Activated CD8-positive, alpha-beta memory T cell treated with anti-CD3 and anti-CD28 coated beads for 4 hours (primary cell): ENCODE measurements at regions not wholly inside any gene's neighbourhood (a gene's known extent, or its start where the extent isn't known, plus 50 kb on each side); places are given as distances from the start of the nearest gene placed in this dataset.
"Not testable (repeated sequence)": the region's sequence is repeated elsewhere in the genome, so short reads cannot be mapped to it uniquely, and the experiment has no call there.

ENCODE experiments used
- DNase-seq, 2 donors: peaks; one replicate each; pipeline ENCODE4 v3.0.0-alpha.2; 2020; ENCODE audit warnings: low read depth in 2 of 2

- DNase-seq: no peak
These were observed 84.6 kb downstream of the BTG1 start for GRCh38 chr12:92061061-92061460.

GRCh38 chr12:92059960-92060359, 85.7 kb downstream of the BTG1 start:
- DNase-seq: no peak

GRCh38 chr12:92058664-92059063, 87.0 kb downstream of the BTG1 start:
- DNase-seq: no peak

GRCh38 chr12:92056756-92057155, 88.9 kb downstream of the BTG1 start:
- not testable (repeated sequence) for DNase-seq

GRCh38 chr12:92056290-92056689, 89.4 kb downstream of the BTG1 start:
- DNase-seq: no peak

GRCh38 chr12:92055877-92056276, 89.8 kb downstream of the BTG1 start:
- DNase-seq: peak in 1 of 2 donors; percentile 61

GRCh38 chr12:92051441-92051840, 94.2 kb downstream of the BTG1 start:
- DNase-seq: no peak

GRCh38 chr12:92049403-92049802, 96.2 kb downstream of the BTG1 start:
- DNase-seq: no peak

GRCh38 chr12:92047393-92047826, 98.2 kb downstream of the BTG1 start:
- no peak for DNase-seq

GRCh38 chr12:92046557-92047392, 98.9 kb downstream of the BTG1 start:
- DNase-seq: no peak

- DNase-seq: no peak
These were observed 99.8 kb downstream of the BTG1 start for GRCh38 chr12:92045852-92046251.

- no peak for DNase-seq
These were observed 101.2 kb downstream of the BTG1 start for GRCh38 chr12:92044435-92044834.

- no peak for DNase-seq
These were observed 102.7 kb downstream of the BTG1 start for GRCh38 chr12:92042791-92043531.

GRCh38 chr12:92041742-92042141, 103.9 kb downstream of the BTG1 start:
- no peak for DNase-seq

GRCh38 chr12:92039046-92039445, 106.6 kb downstream of the BTG1 start:
- DNase-seq: no peak

- DNase-seq: no peak
These were observed 107.2 kb downstream of the BTG1 start for GRCh38 chr12:92038476-92038875.

- DNase-seq: no peak
These were observed 108.7 kb downstream of the BTG1 start for GRCh38 chr12:92036771-92037453.

GRCh38 chr12:92036061-92036620, 109.5 kb downstream of the BTG1 start:
- DNase-seq: no peak

- DNase-seq: no peak
These were observed 110.2 kb downstream of the BTG1 start for GRCh38 chr12:92035477-92035876.

- DNase-seq: peak; percentile 4 to 8
These were observed 110.7 kb downstream of the BTG1 start for GRCh38 chr12:92034858-92035401.

- no peak for DNase-seq
These were observed 111.6 kb downstream of the BTG1 start for GRCh38 chr12:92034083-92034482.

- no peak for DNase-seq
These were observed 112.7 kb downstream of the BTG1 start for GRCh38 chr12:92032965-92033364.
